SU-DHL-6 (cell line): ENCODE measurements at regions not wholly inside any gene's neighbourhood (a gene's known extent, or its start where the extent isn't known, plus 50 kb on each side); places are given as distances from the start of the nearest gene placed in this dataset.

Source experiments
- EZH2phosphoT487 ChIP-seq: fragments of 200-600 bp; sonication (generic), shearing (Covaris generic); conservative IDR thresholded peaks from 2 replicates; pipeline ENCODE4 v1.6.1; 2018; ENCODE audit warnings: mild to moderate bottlenecking, antibody characterized with exemption, low read length, moderate library complexity, mixed read lengths
- TF ChIP-seq, protein P1 (sequence below): fragments of 200-600 bp; sonication (generic); IDR thresholded peaks from one replicate; pipeline ENCODE4 v1.5.1; 2017; ENCODE audit warnings: antibody characterized with exemption, mild to moderate bottlenecking, low read length, moderate library complexity; ENCODE audit not compliant: insufficient read depth, poor library complexity, severe bottlenecking

DNA sequence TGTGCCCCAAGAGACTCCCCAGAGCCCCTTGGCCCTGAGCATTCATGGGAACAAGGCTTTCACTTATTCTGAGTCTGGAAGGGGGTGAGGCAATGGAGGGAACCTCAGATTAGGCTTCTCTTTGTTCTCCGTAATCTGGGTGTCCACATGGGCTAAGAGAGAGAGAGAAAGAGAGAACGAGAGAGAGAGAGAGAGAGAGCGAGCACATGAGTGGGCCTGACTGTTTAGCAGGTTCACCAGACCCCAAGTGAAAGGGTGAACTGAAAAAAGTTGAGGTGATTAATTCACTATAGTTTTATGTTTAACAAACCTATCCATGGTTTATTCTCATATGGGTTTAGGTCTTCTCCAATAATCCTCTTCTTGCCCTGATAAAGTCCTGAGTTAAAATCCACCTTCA lies 183.4 kb upstream of the VASH1 start:
- TF ChIP-seq, protein P1, sequence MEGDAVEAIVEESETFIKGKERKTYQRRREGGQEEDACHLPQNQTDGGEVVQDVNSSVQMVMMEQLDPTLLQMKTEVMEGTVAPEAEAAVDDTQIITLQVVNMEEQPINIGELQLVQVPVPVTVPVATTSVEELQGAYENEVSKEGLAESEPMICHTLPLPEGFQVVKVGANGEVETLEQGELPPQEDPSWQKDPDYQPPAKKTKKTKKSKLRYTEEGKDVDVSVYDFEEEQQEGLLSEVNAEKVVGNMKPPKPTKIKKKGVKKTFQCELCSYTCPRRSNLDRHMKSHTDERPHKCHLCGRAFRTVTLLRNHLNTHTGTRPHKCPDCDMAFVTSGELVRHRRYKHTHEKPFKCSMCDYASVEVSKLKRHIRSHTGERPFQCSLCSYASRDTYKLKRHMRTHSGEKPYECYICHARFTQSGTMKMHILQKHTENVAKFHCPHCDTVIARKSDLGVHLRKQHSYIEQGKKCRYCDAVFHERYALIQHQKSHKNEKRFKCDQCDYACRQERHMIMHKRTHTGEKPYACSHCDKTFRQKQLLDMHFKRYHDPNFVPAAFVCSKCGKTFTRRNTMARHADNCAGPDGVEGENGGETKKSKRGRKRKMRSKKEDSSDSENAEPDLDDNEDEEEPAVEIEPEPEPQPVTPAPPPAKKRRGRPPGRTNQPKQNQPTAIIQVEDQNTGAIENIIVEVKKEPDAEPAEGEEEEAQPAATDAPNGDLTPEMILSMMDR: no peak
- TF ChIP-seq EZH2phosphoT487: no peak
